Hepatocyte (in vitro differentiated cells): ENCODE measurements at regions not wholly inside any gene's neighbourhood (a gene's known extent, or its start where the extent isn't known, plus 50 kb on each side); places are given as distances from the start of the nearest gene placed in this dataset.

Experiments used
- DNase-seq: peaks from one replicate; pipeline ENCODE4 v3.0.0-alpha.2; 2016; ENCODE audit warnings: low spot score
- H2AFZ ChIP-seq: fragments of 200-600 bp; sonication (generic); 2 replicates; pipeline ENCODE4 v1.6.0; 2016; ENCODE audit warnings: antibody characterized with exemption, mild to moderate bottlenecking
- H3K27ac ChIP-seq: fragments of 200-600 bp; sonication (generic); 2 replicates; pipeline ENCODE4 v1.5.1; 2016; ENCODE audit warnings: mild to moderate bottlenecking
- H3K27me3 ChIP-seq: fragments of 200-600 bp; sonication (generic); 2 replicates; pipeline ENCODE4 v1.6.1; 2016
- H3K36me3 ChIP-seq: fragments of 200-600 bp; sonication (generic); replicated peaks from 2 replicates; pipeline ENCODE4 v1.5.1; 2016; ENCODE audit warnings: low read depth; ENCODE audit not compliant: insufficient read depth
- H3K4me1 ChIP-seq: fragments of 200-600 bp; sonication (generic); 2 replicates; pipeline ENCODE4 v1.5.1; 2016; ENCODE audit warnings: mild to moderate bottlenecking, moderate library complexity; ENCODE audit not compliant: insufficient read depth
- H3K4me2 ChIP-seq: fragments of 200-600 bp; sonication (generic); 2 replicates; pipeline ENCODE4 v1.6.0; 2016
- H3K4me3 ChIP-seq: fragments of 200-600 bp; sonication (generic); 2 replicates; pipeline ENCODE4 v1.5.1; 2016; ENCODE audit warnings: mild to moderate bottlenecking
- H3K79me2 ChIP-seq: fragments of 200-600 bp; sonication (generic); 2 replicates; pipeline ENCODE4 v1.6.0; 2017; ENCODE audit warnings: mild to moderate bottlenecking
- H3K9me2 ChIP-seq: fragments of 200-600 bp; sonication (generic); replicated peaks from 2 replicates; pipeline ENCODE4 v1.6.0; 2017; ENCODE audit warnings: mild to moderate bottlenecking; ENCODE audit not compliant: insufficient read depth
- H3K9me3 ChIP-seq: fragments of 200-600 bp; sonication (generic); 2 replicates; pipeline ENCODE4 v1.5.1; 2016; ENCODE audit warnings: low read depth, mild to moderate bottlenecking
- H4K20me1 ChIP-seq: fragments of 200-600 bp; sonication (generic); 2 replicates; pipeline ENCODE4 v1.6.0; 2016; ENCODE audit warnings: mild to moderate bottlenecking; ENCODE audit not compliant: insufficient read depth, poor library complexity, severe bottlenecking
- CTCF ChIP-seq: fragments of 200-600 bp; sonication (generic); IDR thresholded peaks from 2 replicates; pipeline ENCODE4 v1.5.1; 2016; ENCODE audit warnings: antibody characterized with exemption, mild to moderate bottlenecking; ENCODE audit not compliant: poor library complexity
- EZH2 ChIP-seq: fragments of 200-600 bp; sonication (generic); IDR thresholded peaks from 2 replicates; pipeline ENCODE4 v1.6.1; 2016; ENCODE audit warnings: antibody characterized with exemption, mild to moderate bottlenecking, borderline replicate concordance
- EZH2phosphoT487 ChIP-seq: fragments of 200-600 bp; sonication (generic); IDR thresholded peaks from one replicate; pipeline ENCODE4 v1.6.1; 2018; ENCODE audit warnings: antibody characterized with exemption, mild to moderate bottlenecking, low read depth, moderate library complexity; ENCODE audit not compliant: unreplicated experiment, severe bottlenecking
- WGBS: methylation state at CpG from one replicate; pipeline ENCODE4 v1.1.6; 2016; ENCODE audit warnings: low lambda C conversion rate; ENCODE audit errors: missing lambda C conversion rate; 5-methylcytosine and 5-hydroxymethylcytosine counted together

GRCh38 chr20:4512891-4513550 lies 173.2 kb upstream of the PRNP start:
- Histone ChIP-seq H3K9me2 (no peaks in the 10 kb centered on the region), H3K36me3 (no peaks in the 10 kb centered on the region), H2AFZ (no peak overlapping the region), H3K9me3 (no peaks in the 10 kb centered on the region), H3K4me1 (no peaks in the 10 kb centered on the region), H3K4me2 (no peak overlapping the region), H3K79me2 (no peaks in the 10 kb centered on the region), H3K27me3 (peaks cover 2% of the 10 kb centered on the region), H3K4me3 (no peak overlapping the region), H3K27ac (no peak overlapping the region), H4K20me1 (no peaks in the 10 kb centered on the region)
- no peak for TF ChIP-seq CTCF
- TF ChIP-seq EZH2, result no peak
- no peak for TF ChIP-seq EZH2phosphoT487
- 65% methylated on average over 3 of the region's 3 CpGs for WGBS
- peak; percentile 37 for DNase-seq

DNA sequence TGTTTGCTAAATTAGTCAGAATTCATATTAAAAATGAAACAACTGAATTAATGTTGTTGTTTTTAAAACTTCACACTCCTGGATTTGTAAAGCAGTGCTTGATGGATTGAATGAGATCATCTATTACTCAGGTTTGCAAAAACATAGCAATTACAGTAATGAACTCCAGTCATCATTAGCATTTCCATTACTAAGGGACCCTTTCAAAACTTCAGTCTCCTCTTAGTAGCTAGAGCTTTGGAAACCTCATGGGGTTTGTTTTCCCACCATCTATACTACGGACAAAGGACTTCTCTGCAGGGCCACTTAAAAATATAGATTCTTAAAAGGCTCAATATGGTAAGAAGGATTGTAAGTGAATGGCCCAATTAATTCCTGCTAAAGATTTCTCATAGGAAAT lies 174.5 kb upstream of the PRNP start:
- H3K36me3 ChIP-seq, result no peaks in the 10 kb centered on the region
- no peak overlapping the region for H3K4me2 ChIP-seq
- H2AFZ ChIP-seq, result no peak overlapping the region
- H3K9me3 ChIP-seq, result no peaks in the 10 kb centered on the region
- peaks cover 2% of the 10 kb centered on the region for H3K27me3 ChIP-seq
- no peak for DNase-seq
- TF ChIP-seq EZH2phosphoT487 (no peak), EZH2 (no peak), CTCF (no peak)
- no peaks in the 10 kb centered on the region for H3K9me2 ChIP-seq
- 77% methylated on average over 1 of the region's 1 CpG for WGBS
- H3K4me1 ChIP-seq, result no peaks in the 10 kb centered on the region
- no peaks in the 10 kb centered on the region for H4K20me1 ChIP-seq
- H3K4me3 ChIP-seq, result no peak overlapping the region
- no peak overlapping the region for H3K27ac ChIP-seq
- H3K79me2 ChIP-seq, result no peaks in the 10 kb centered on the region

DNA sequence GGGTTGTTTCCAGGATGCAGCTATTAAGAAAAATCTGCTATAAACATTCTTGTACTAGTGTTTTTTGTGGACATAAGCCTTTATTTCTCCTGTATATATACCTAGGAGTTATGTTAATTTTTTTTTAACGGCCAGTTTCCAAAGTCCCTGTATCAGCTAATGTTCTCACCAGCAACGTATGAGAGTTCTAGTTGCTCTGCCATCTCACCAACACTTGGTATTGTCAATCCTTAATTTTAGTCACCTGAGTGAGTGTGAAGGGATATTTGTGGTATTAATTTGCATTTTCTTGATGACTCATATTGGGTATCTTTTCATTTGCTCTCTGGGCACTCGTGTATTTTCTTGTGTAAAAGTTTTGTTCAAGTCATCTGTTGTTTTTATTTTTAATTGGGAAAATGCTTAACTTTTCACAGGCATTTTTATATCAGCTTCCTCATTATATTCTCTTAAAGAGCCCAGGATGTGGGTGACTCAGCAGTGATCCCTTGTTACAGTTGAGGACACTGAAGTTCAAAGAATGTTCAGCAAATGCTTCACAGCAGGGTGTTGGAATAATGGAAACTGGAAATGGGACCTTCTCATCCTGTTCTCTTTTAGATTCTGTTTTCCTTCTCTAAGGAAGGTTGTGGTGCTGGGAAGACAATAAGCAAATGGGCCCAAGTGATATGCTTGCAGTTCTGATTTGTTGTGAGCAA lies 176.3 kb upstream of the PRNP start:
- 81% methylated on average over 3 of the region's 3 CpGs for WGBS
- no peak overlapping the region for H3K27ac ChIP-seq
- no peaks in the 10 kb centered on the region for H3K9me3 ChIP-seq
- no peaks in the 10 kb centered on the region for H4K20me1 ChIP-seq
- no peaks in the 10 kb centered on the region for H3K36me3 ChIP-seq
- no peak for TF ChIP-seq EZH2
- TF ChIP-seq CTCF, result no peak
- TF ChIP-seq EZH2phosphoT487, result no peak
- peaks cover 2% of the 10 kb centered on the region for H3K27me3 ChIP-seq
- no peak overlapping the region for H3K4me2 ChIP-seq
- no peak for DNase-seq
- H2AFZ ChIP-seq, result no peak overlapping the region
- no peak overlapping the region for H3K4me3 ChIP-seq
- H3K4me1 ChIP-seq, result no peaks in the 10 kb centered on the region
- H3K9me2 ChIP-seq, result no peaks in the 10 kb centered on the region
- H3K79me2 ChIP-seq, result no peaks in the 10 kb centered on the region
